Peyer's patch (tissue), 4 donors: ENCODE measurements at regions not wholly inside any gene's neighbourhood (a gene's known extent, or its start where the extent isn't known, plus 50 kb on each side); places are given as distances from the start of the nearest gene placed in this dataset.

Experiments
- DNase-seq, 3 donors: peaks; one replicate each; pipeline ENCODE4 v3.0.0-alpha.2; 2017 to 2019
- H3K27ac ChIP-seq, 4 donors: fragments of 200-600 bp; sonication (generic); one replicate each; pipeline ENCODE4 v1.5.1; 2016 to 2019
- H3K27me3 ChIP-seq, 2 donors: fragments of 200-600 bp; sonication (generic); one replicate each; pipeline ENCODE4 v1.5.1; 2019
- H3K36me3 ChIP-seq, 3 donors: fragments of 200-600 bp; sonication (generic); one replicate each; pipeline ENCODE4 v1.5.1; 2016 to 2019
- H3K4me1 ChIP-seq, 4 donors: fragments of 200-600 bp; sonication (generic); one replicate each; pipeline ENCODE4 v1.5.1; 2016 to 2019
- H3K4me3 ChIP-seq, 4 donors: fragments of 200-600 bp; sonication (generic); 1 replicate in 3 of 4; 2 replicates in 1 of 4; pipeline ENCODE4 v1.5.1; 2016 to 2019; ENCODE audit warnings: mild to moderate bottlenecking in 1 of 4
- H3K9me3 ChIP-seq, 4 donors: fragments of 200-600 bp; sonication (generic); one replicate each; pipeline ENCODE4 v1.5.1; 2016 to 2019; ENCODE audit warnings: mild to moderate bottlenecking in 1 of 4
- CTCF ChIP-seq, 6 experiments: fragments of 450-650 bp in 4 of 6; fragments of 200-600 bp in 2 of 6; sonication (generic) in 1 of 6; IDR thresholded peaks; one replicate each; pipeline ENCODE4 v1.5.1; 2017 to 2019; ENCODE audit warnings: antibody characterized with exemption in 6 of 6, mild to moderate bottlenecking in 3 of 6, moderate library complexity in 1 of 6
- POLR2A ChIP-seq, 2 donors: fragments of 450-650 bp; IDR thresholded peaks; one replicate each; pipeline ENCODE4 v1.5.1; 2017; ENCODE audit warnings: antibody characterized with exemption in 2 of 2, mild to moderate bottlenecking in 2 of 2, moderate library complexity in 2 of 2

DNA sequence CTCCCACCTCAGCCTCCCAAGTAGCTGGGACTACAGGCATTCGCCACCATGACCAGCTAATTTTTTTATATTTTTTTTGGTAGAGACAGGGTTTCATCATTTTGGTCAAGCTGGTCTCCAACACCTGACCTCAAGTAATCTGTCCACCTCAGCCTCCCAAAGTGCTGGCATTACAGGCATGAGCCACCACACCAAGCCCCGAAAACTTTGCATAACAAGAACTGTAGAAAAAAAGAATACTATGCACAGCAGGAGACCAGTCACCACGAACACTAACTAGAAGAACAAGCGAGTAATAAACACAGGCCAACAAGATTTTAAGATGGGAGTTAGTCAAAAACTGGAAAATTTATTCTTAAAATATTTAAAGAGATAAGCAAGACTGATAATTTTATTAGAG, 447.0 kb downstream of the ETV1 start:
- Histone ChIP-seq H3K36me3 (no peaks in the 10 kb centered on the region), H3K4me1 (no peaks in the 10 kb centered on the region), H3K9me3 (no peaks in the 10 kb centered on the region), H3K27ac (no peak overlapping the region), H3K27me3 (no peaks in the 10 kb centered on the region), H3K4me3 (no peak overlapping the region)
- no peak for DNase-seq
- TF ChIP-seq CTCF (IDR thresholded peaks at IDR 0.05): no peak
- TF ChIP-seq POLR2A (IDR thresholded peaks at IDR 0.05): no peak

DNA sequence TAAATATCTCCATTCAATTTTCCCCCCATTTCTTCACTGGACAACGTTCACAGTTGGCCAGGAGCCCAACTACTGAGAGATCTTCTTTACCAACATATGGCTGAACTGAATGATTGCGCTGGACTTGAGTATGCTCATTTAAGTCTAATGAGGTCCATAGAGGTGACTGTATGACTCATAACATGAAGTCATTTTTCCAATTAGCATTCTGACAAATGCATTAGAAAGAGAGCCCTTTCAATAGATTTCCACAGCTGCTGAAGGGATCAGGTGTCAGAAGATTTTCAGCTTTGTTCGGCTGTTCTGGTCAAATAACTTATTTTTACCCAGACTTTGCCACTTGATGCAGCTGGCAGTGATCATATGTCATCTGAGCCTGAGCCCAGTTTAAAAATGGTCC, 438.0 kb downstream of the ETV1 start:
- Histone ChIP-seq H3K27ac (no peak overlapping the region), H3K9me3 (no peaks in the 10 kb centered on the region), H3K4me3 (no peak overlapping the region), H3K27me3 (no peaks in the 10 kb centered on the region), H3K4me1 (no peaks in the 10 kb centered on the region), H3K36me3 (no peaks in the 10 kb centered on the region)
- DNase-seq: no peak
- no peak for TF ChIP-seq CTCF (IDR thresholded peaks at IDR 0.05)
- no peak for TF ChIP-seq POLR2A (IDR thresholded peaks at IDR 0.05)

GRCh38 chr7:13560441-13560840, 429.0 kb downstream of the ETV1 start:
- no peak for TF ChIP-seq CTCF (IDR thresholded peaks at IDR 0.05)
- TF ChIP-seq POLR2A (IDR thresholded peaks at IDR 0.05): no peak
- no peak for DNase-seq
- no peak overlapping the region for H3K27ac ChIP-seq

DNA sequence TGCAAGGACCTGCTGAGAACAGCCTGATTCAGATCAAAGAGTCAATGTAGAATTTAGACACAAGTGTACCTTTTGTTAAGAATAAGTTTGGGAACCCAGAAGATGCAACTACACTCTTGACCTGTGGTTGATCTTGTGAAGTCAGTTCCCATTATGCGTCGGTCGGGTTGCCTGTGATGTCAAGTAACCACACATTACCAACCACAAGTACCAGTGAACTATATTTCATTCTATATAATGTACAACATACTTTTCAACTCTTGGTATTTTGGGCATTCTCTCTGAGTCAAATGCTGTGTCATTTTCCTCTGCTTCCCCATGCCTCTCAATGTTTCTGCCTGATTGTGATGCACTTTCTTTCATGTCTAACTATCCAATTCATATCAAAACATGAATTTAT, 426.2 kb downstream of the ETV1 start:
- Histone ChIP-seq H3K27ac (no peak overlapping the region), H3K36me3 (no peaks in the 10 kb centered on the region), H3K27me3 (no peaks in the 10 kb centered on the region), H3K4me1 (no peaks in the 10 kb centered on the region), H3K9me3 (no peaks in the 10 kb centered on the region), H3K4me3 (no peak overlapping the region)
- TF ChIP-seq CTCF (IDR thresholded peaks at IDR 0.05): no peak
- no peak for TF ChIP-seq POLR2A (IDR thresholded peaks at IDR 0.05)
- no peak for DNase-seq

More at GRCh38 chr7:13560441-13560840, 429.0 kb downstream of the ETV1 start:
- Histone ChIP-seq H3K27me3 (no peaks in the 10 kb centered on the region), H3K4me3 (no peak overlapping the region), H3K9me3 (no peaks in the 10 kb centered on the region), H3K36me3 (no peaks in the 10 kb centered on the region), H3K4me1 (no peaks in the 10 kb centered on the region)

DNA sequence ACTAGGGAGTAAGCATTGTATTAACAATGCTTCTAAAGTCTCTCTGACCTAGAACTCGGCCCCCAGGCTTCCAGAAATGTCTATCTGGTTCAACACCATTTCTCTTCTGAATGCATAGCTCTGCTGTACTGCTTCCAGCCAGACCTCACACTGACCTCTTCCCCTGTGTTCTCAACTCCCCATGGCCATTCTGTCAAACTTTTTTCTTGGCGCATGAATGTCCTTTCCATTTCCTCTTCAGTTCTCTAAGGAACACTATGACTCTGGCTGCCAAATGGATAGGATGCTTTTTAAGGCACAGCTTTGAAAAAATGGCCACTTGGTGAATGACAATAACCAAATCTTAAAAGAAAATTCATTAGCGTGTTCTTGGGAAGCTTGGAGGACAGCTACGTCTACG, 425.8 kb downstream of the ETV1 start:
- H3K4me1 ChIP-seq: no peaks in the 10 kb centered on the region
- H3K4me3 ChIP-seq: no peak overlapping the region

More for the DNA sequence above, 425.8 kb downstream of the ETV1 start:
- Histone ChIP-seq H3K36me3 (no peaks in the 10 kb centered on the region), H3K27me3 (no peaks in the 10 kb centered on the region), H3K27ac (no peak overlapping the region), H3K9me3 (no peaks in the 10 kb centered on the region)
- TF ChIP-seq POLR2A (IDR thresholded peaks at IDR 0.05): no peak
- no peak for TF ChIP-seq CTCF (IDR thresholded peaks at IDR 0.05)
- DNase-seq: no peak
